GM19099 (cell line): ENCODE measurements at regions not wholly inside any gene's neighbourhood (a gene's known extent, or its start where the extent isn't known, plus 50 kb on each side); places are given as distances from the start of the nearest gene placed in this dataset.

Source experiments
- POLR2A ChIP-seq: IDR thresholded peaks from 3 replicates; pipeline ENCODE4 v1.6.1; 2011; ENCODE audit warnings: low read depth; ENCODE audit not compliant: insufficient read length; ENCODE audit errors: extremely low read depth

- TF ChIP-seq POLR2A: no peak
Measured at GRCh38 chr12:11555743-11556625, 93.5 kb upstream of the ETV6 start.

GRCh38 chr12:11556682-11557081 is 92.8 kb upstream of the ETV6 start:
- TF ChIP-seq POLR2A: no peak

- TF ChIP-seq POLR2A: no peak
Measured at GRCh38 chr12:11559626-11560340, 89.7 kb upstream of the ETV6 start.

GRCh38 chr12:11561411-11561810 is 88.1 kb upstream of the ETV6 start:
- no peak for TF ChIP-seq POLR2A

- TF ChIP-seq POLR2A: no peak
Measured at GRCh38 chr12:11563785-11564739, 85.4 kb upstream of the ETV6 start.

GRCh38 chr12:11564984-11565651 is 84.4 kb upstream of the ETV6 start:
- TF ChIP-seq POLR2A: no peak

- TF ChIP-seq POLR2A: no peak
Measured at GRCh38 chr12:11565752-11566151, 83.7 kb upstream of the ETV6 start.

GRCh38 chr12:11568155-11568761 is 81.2 kb upstream of the ETV6 start:
- TF ChIP-seq POLR2A: no peak

- no peak for TF ChIP-seq POLR2A
Measured at GRCh38 chr12:11568762-11569478, 80.6 kb upstream of the ETV6 start.

- TF ChIP-seq POLR2A: no peak
Measured at GRCh38 chr12:11569716-11570115, 79.8 kb upstream of the ETV6 start.

- TF ChIP-seq POLR2A: no peak
Measured at GRCh38 chr12:11573880-11574279, 75.6 kb upstream of the ETV6 start.

- TF ChIP-seq POLR2A: no peak
Measured at GRCh38 chr12:11576104-11576503, 73.4 kb upstream of the ETV6 start.

GRCh38 chr12:11577658-11578260 is 71.7 kb upstream of the ETV6 start:
- no peak for TF ChIP-seq POLR2A
